HepG2 (cell line): ENCODE measurements at regions not wholly inside any gene's neighbourhood (a gene's known extent, or its start where the extent isn't known, plus 50 kb on each side); places are given as distances from the start of the nearest gene placed in this dataset.

Experiments used
- CHCHD3 ChIP-seq: sonication (generic); formaldehyde crosslinking; IDR thresholded peaks from 2 replicates; pipeline ENCODE4 v1.8.0; 2022; ENCODE audit warnings: mild to moderate bottlenecking, missing genetic modification reagents, moderate library complexity
- FOXK1 ChIP-seq: sonication (generic); formaldehyde crosslinking; IDR thresholded peaks from 2 replicates; pipeline ENCODE4 v1.4.0; 2020; ENCODE audit warnings: low read depth, missing genetic modification reagents, borderline replicate concordance
- HOXA9 ChIP-seq: sonication (generic); formaldehyde crosslinking; IDR thresholded peaks from 2 replicates; pipeline ENCODE4 v1.8.1; 2022; ENCODE audit warnings: missing genetic modification reagents, mild to moderate bottlenecking, moderate library complexity, borderline replicate concordance
- MEIS1 ChIP-seq: sonication (generic); formaldehyde crosslinking; IDR thresholded peaks from 2 replicates; pipeline ENCODE4 v1.9.0; 2021; ENCODE audit warnings: mild to moderate bottlenecking, missing genetic modification reagents, moderate library complexity, borderline replicate concordance
- SMYD3 ChIP-seq: sonication (generic); formaldehyde crosslinking; IDR thresholded peaks from 2 replicates; pipeline ENCODE4 v1.8.1; 2023; ENCODE audit warnings: mild to moderate bottlenecking, missing genetic modification reagents
- SRSF9 ChIP-seq: fragments of 200-400 bp; formaldehyde crosslinking; IDR thresholded peaks from 2 replicates; pipeline ENCODE4 v1.6.1; 2018; ENCODE audit warnings: borderline replicate concordance, mild to moderate bottlenecking, low read depth, low read length; ENCODE audit not compliant: insufficient read depth, poor library complexity, severe bottlenecking
- TEAD3 ChIP-seq: optimal IDR thresholded peaks from 2 replicates; pipeline ENCODE3; 2016; ENCODE audit warnings: borderline replicate concordance
- TMF1 ChIP-seq: sonication (generic); formaldehyde crosslinking; IDR thresholded peaks from 2 replicates; pipeline ENCODE4 v1.8.1; 2022; ENCODE audit warnings: low read depth, missing genetic modification reagents
- ZBTB21 ChIP-seq: sonication (generic); formaldehyde crosslinking; IDR thresholded peaks from 2 replicates; pipeline ENCODE4 v1.4.0; 2020; ENCODE audit warnings: missing genetic modification reagents
- ZBTB7B ChIP-seq: sonication (generic); formaldehyde crosslinking; IDR thresholded peaks from 2 replicates; pipeline ENCODE4 v1.4.0; 2020; ENCODE audit warnings: missing genetic modification reagents
- ZFP62 ChIP-seq: sonication (generic); formaldehyde crosslinking; IDR thresholded peaks from 2 replicates; pipeline ENCODE4 v1.4.0; 2020; ENCODE audit warnings: missing genetic modification reagents
- ZNF317 ChIP-seq: sonication (generic); formaldehyde crosslinking; IDR thresholded peaks from 2 replicates; pipeline ENCODE4 v1.5.0; 2020; ENCODE audit warnings: mild to moderate bottlenecking, missing genetic modification reagents
- ZNF484 ChIP-seq: sonication (generic); formaldehyde crosslinking; IDR thresholded peaks from 2 replicates; pipeline ENCODE4 v1.5.1; 2020; ENCODE audit warnings: mild to moderate bottlenecking, low read depth, missing genetic modification reagents, borderline replicate concordance
- ZNF564 ChIP-seq: sonication (generic); formaldehyde crosslinking; IDR thresholded peaks from 2 replicates; pipeline ENCODE4 v1.8.1; 2023; ENCODE audit warnings: mild to moderate bottlenecking, missing genetic modification reagents
- ZNF720 ChIP-seq: sonication (generic); formaldehyde crosslinking; IDR thresholded peaks from 2 replicates; pipeline ENCODE4 v1.4.0; 2020; ENCODE audit warnings: missing genetic modification reagents
- TF ChIP-seq, protein P1 (sequence below): IDR thresholded peaks from 2 replicates; pipeline ENCODE4 v1.6.1; 2016; ENCODE audit warnings: low read depth, missing genetic modification reagents, missing compliant biosample characterization
- TF ChIP-seq, protein P2 (sequence below): IDR thresholded peaks from 2 replicates; pipeline ENCODE4 v1.6.1; 2018; ENCODE audit warnings: missing genetic modification reagents

DNA sequence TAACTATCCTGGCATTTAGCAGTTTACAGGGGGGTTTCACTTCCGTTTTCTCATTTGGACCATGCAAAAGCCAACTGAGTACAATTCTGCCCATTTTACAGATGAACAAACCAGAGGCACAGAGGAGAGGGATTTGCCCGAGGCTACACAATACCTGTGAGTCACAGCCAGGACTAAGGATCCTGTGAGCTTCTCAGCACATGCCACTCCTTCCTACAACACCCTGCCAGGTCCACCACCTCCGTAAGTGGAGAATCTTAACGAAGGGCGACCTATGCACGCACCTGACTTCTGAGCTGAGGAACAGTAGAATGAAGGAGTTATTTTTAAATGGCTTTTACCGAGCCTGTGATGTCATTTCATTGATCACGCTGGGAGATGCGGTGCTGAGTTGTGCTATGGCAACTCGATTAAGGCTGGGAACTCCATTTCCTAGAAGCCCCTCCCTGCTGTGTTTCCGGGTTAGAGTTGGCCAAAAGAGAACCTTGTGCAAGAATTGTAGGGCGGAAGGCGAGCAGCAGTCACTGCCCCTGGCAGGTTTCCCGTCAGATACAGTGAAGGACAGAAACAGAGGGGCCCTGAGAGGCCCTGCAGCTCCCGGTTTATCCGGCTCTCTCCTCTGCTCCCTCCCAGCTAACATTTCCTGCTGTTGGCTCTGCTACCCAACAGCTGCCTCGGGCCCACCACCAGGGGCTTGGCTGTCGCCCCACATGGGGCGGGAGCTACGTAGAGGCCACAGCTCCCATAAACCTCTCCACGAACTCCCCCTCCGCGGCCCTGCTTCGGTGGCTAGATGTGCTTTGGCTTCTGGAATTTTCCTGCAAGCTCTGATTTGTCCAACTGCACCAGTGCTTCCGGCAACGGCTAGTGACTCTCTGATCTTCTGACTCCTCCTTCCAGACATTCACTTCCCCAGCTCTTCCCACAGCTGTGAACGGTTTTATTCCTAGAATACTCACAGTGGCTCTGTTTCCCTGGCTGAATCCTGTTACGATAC, 75.1 kb upstream of the USP9X start (continued):
- TF ChIP-seq ZNF317 (CRISPR knock-in tag) (peak; percentile 53; the same call in 1 of the 2 replicates), ZNF720 (CRISPR knock-in tag) (no peak), ZNF564 (no peak), SMYD3 (CRISPR knock-in tag) (no peak), ZNF484 (no peak), TMF1 (CRISPR knock-in tag) (no peak), ZFP62 (CRISPR knock-in tag) (no peak), CHCHD3 (CRISPR knock-in tag) (no peak), ZBTB21 (CRISPR knock-in tag) (no peak), SRSF9 (no peak), MEIS1 (CRISPR knock-in tag) (no peak), HOXA9 (CRISPR knock-in tag) (no peak), ZBTB7B (CRISPR knock-in tag) (no peak), FOXK1 (CRISPR knock-in tag) (no peak), TEAD3 (CRISPR knock-in tag) (peak; percentile 19)
- TF ChIP-seq, protein P1, sequence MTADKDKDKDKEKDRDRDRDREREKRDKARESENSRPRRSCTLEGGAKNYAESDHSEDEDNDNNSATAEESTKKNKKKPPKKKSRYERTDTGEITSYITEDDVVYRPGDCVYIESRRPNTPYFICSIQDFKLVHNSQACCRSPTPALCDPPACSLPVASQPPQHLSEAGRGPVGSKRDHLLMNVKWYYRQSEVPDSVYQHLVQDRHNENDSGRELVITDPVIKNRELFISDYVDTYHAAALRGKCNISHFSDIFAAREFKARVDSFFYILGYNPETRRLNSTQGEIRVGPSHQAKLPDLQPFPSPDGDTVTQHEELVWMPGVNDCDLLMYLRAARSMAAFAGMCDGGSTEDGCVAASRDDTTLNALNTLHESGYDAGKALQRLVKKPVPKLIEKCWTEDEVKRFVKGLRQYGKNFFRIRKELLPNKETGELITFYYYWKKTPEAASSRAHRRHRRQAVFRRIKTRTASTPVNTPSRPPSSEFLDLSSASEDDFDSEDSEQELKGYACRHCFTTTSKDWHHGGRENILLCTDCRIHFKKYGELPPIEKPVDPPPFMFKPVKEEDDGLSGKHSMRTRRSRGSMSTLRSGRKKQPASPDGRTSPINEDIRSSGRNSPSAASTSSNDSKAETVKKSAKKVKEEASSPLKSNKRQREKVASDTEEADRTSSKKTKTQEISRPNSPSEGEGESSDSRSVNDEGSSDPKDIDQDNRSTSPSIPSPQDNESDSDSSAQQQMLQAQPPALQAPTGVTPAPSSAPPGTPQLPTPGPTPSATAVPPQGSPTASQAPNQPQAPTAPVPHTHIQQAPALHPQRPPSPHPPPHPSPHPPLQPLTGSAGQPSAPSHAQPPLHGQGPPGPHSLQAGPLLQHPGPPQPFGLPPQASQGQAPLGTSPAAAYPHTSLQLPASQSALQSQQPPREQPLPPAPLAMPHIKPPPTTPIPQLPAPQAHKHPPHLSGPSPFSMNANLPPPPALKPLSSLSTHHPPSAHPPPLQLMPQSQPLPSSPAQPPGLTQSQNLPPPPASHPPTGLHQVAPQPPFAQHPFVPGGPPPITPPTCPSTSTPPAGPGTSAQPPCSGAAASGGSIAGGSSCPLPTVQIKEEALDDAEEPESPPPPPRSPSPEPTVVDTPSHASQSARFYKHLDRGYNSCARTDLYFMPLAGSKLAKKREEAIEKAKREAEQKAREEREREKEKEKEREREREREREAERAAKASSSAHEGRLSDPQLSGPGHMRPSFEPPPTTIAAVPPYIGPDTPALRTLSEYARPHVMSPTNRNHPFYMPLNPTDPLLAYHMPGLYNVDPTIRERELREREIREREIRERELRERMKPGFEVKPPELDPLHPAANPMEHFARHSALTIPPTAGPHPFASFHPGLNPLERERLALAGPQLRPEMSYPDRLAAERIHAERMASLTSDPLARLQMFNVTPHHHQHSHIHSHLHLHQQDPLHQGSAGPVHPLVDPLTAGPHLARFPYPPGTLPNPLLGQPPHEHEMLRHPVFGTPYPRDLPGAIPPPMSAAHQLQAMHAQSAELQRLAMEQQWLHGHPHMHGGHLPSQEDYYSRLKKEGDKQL (CRISPR knock-in tag), result no peak
- TF ChIP-seq, protein P2, sequence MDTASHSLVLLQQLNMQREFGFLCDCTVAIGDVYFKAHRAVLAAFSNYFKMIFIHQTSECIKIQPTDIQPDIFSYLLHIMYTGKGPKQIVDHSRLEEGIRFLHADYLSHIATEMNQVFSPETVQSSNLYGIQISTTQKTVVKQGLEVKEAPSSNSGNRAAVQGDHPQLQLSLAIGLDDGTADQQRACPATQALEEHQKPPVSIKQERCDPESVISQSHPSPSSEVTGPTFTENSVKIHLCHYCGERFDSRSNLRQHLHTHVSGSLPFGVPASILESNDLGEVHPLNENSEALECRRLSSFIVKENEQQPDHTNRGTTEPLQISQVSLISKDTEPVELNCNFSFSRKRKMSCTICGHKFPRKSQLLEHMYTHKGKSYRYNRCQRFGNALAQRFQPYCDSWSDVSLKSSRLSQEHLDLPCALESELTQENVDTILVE, result 0 out of 2 replicates have a peak, but pooled peaks have one; percentile 18
